ENCODE measurements at regions not wholly inside any gene's neighbourhood (a gene's known extent, or its start where the extent isn't known, plus 50 kb on each side); places are given as distances from the start of the nearest gene placed in this dataset.

GRCh38 chr14:22185789-22186188 is 403.2 kb downstream of the DAD1 start:
- H3K9me3 ChIP-seq (ENCODE audit: control insufficient read depth in 1 of 2, insufficient read depth in 1 of 2, low read depth in 1 of 2, low read length in 2 of 2), result no peaks in the 10 kb centered on the region
- intact Hi-C loops (cut with micrococcal nuclease), result no loop called here
- CTCF ChIA-PET, result interaction anchor here (1.1 to 2.0 kb wide), 7 partner anchors 11 to 208 kb away, joined by 3 to 12 read pairs (median 3); no protein-coding TSS in a partner anchor

More at GRCh38 chr14:22185789-22186188, 403.2 kb downstream of the DAD1 start:
- H3K9ac ChIP-seq (ENCODE audit: low read length), result no peak overlapping the region
- H3K79me2 ChIP-seq (ENCODE audit: insufficient read depth, low read length), result no peaks in the 10 kb centered on the region
- H3K9me2 ChIP-seq (ENCODE audit: insufficient read depth), result no peaks in the 10 kb centered on the region
- no peak overlapping the region for H3K4me3 ChIP-seq (replicated peaks in 1 of 2; ENCODE audit: low read depth in 1 of 2, low read length in 2 of 2)
- DNase-seq (ENCODE audit: low read depth, low spot score) (no peak), ATAC-seq (no peak)
- no peaks in the 10 kb centered on the region for H4K20me1 ChIP-seq (ENCODE audit: insufficient read depth)
- no peak overlapping the region for H3K27ac ChIP-seq (ENCODE audit: low read depth, low read length)
- RAD21 ChIA-PET (ENCODE audit: low non-redundant PET in 1 of 2, low total read pairs in 2 of 2, uncharacterized antibody in 2 of 2, unreplicated experiment in 2 of 2), result no interaction called here
- H3K4me1 ChIP-seq (ENCODE audit: control insufficient read depth in 1 of 2, insufficient read depth in 2 of 2, low read length in 2 of 2), result no peaks in the 10 kb centered on the region
- no peak overlapping the region for H3K4me2 ChIP-seq (ENCODE audit: low read length)
- POLR2A ChIA-PET, result no interaction called here
- peaks cover 34% of the 10 kb centered on the region; the same call in 1 of the 2 replicates for H3K27me3 ChIP-seq (ENCODE audit: insufficient read depth, low read length)
- no peak for TF ChIP-seq POLR2AphosphoS5 (IDR thresholded peaks at IDR 0.05; ENCODE audit: low read depth, low read length)
- TF ChIP-seq ZBTB33 (IDR thresholded peaks at IDR 0.05; ENCODE audit: extremely low read depth, insufficient replicate concordance, low read length), result no peak
- TF ChIP-seq SRF (IDR thresholded peaks at IDR 0.05; ENCODE audit: low read depth), result no peak
- TF ChIP-seq ZFX (IDR thresholded peaks at IDR 0.05), result no peak
- TF ChIP-seq CTCF (IDR thresholded peaks at IDR 0.05 in 2 of 3, conservative IDR thresholded peaks at IDR 0.05 in 1 of 3; ENCODE audit: borderline replicate concordance in 1 of 3, insufficient read depth in 1 of 3, low read depth in 2 of 3, low read length in 2 of 3), result no peak
- no peak for TF ChIP-seq EZH2phosphoT487 (IDR thresholded peaks at IDR 0.05; ENCODE audit: borderline replicate concordance)
- no peak for TF ChIP-seq RAD21 (IDR thresholded peaks at IDR 0.05; ENCODE audit: low read depth)
- no peak for TF ChIP-seq EGR1 (IDR thresholded peaks at IDR 0.05; ENCODE audit: low read depth)
- TF ChIP-seq YY1 (IDR thresholded peaks at IDR 0.05; ENCODE audit: extremely low read depth, insufficient replicate concordance, low read depth, low read length), result no peak
- no TSS peak for BruUV-seq (replicated peaks)
- no peak overlapping the region for H2AFZ ChIP-seq (ENCODE audit: low read depth, low read length, poor library complexity, severe bottlenecking)
- H3K36me3 ChIP-seq (ENCODE audit: control insufficient read depth in 1 of 2, insufficient read depth in 2 of 2, low read length in 2 of 2), result no peaks in the 10 kb centered on the region
